Neural cell (in vitro differentiated cells): ENCODE measurements at regions not wholly inside any gene's neighbourhood (a gene's known extent, or its start where the extent isn't known, plus 50 kb on each side); places are given as distances from the start of the nearest gene placed in this dataset.

Experiments used
- H2AFZ ChIP-seq: fragments of 200-600, 300-800 bp; sonication (generic), shearing (Covaris generic); 2 replicates; pipeline ENCODE4 v1.6.0; 2014; ENCODE audit warnings: low read depth, mild to moderate bottlenecking, antibody characterized with exemption, low read length, moderate library complexity
- H3F3A ChIP-seq: fragments of 200-600 bp; shearing (Covaris generic); 2 replicates; pipeline ENCODE4 v1.6.1; 2016; ENCODE audit warnings: mild to moderate bottlenecking, moderate library complexity, mixed read lengths, antibody characterized with exemption, low read length; ENCODE audit not compliant: insufficient read depth, poor library complexity, severe bottlenecking
- H3K27ac ChIP-seq: fragments of 200-600, 300-800 bp; sonication (generic), shearing (Covaris generic); 2 replicates; pipeline ENCODE4 v1.5.1; 2014; ENCODE audit warnings: mild to moderate bottlenecking, low read length, moderate library complexity
- H3K27me3 ChIP-seq: fragments of 300-800, 200-600 bp; sonication (generic), shearing (Covaris generic); 2 replicates; pipeline ENCODE4 v1.6.0; 2014; ENCODE audit warnings: mild to moderate bottlenecking, low read depth, low read length, moderate library complexity; ENCODE audit not compliant: insufficient read depth
- H3K36me3 ChIP-seq: fragments of 300-800, 200-600 bp; sonication (generic), shearing (Covaris generic); 2 replicates; pipeline ENCODE4 v1.5.1; 2014; ENCODE audit warnings: mild to moderate bottlenecking, antibody characterized with exemption, low read length, moderate library complexity; ENCODE audit not compliant: insufficient read depth
- H3K4me2 ChIP-seq: fragments of 300-800, 200-600 bp; sonication (generic), shearing (Covaris generic); 2 replicates; pipeline ENCODE4 v1.6.0; 2014; ENCODE audit warnings: mild to moderate bottlenecking, low read length
- H3K4me3 ChIP-seq: fragments of 300-800, 200-600 bp; sonication (generic), shearing (Covaris generic); 2 replicates; pipeline ENCODE4 v1.5.1; 2014; ENCODE audit warnings: mild to moderate bottlenecking, low read length, moderate library complexity
- H3K79me2 ChIP-seq: fragments of 200-600 bp; shearing (Covaris generic); replicated peaks from 2 replicates; pipeline ENCODE4 v1.6.0; 2014; ENCODE audit warnings: mild to moderate bottlenecking, low read length, moderate library complexity; ENCODE audit not compliant: insufficient read depth
- H3K9ac ChIP-seq: fragments of 300-800, 200-600 bp; sonication (generic), shearing (Covaris generic); 2 replicates; pipeline ENCODE4 v1.6.1; 2016; ENCODE audit warnings: mild to moderate bottlenecking, low read length, mixed read lengths
- H3K9me2 ChIP-seq: fragments of 200-600 bp; shearing (Covaris generic); 2 replicates; pipeline ENCODE4 v1.6.1; 2016; ENCODE audit warnings: mild to moderate bottlenecking, low read length, mixed read lengths; ENCODE audit not compliant: insufficient read depth
- H3K9me3 ChIP-seq: fragments of 200-600, 300-800 bp; sonication (generic), shearing (Covaris generic); 2 replicates; pipeline ENCODE4 v1.6.1; 2016; ENCODE audit warnings: mild to moderate bottlenecking, mixed run types, low read length, moderate library complexity, mixed read lengths
- H4K20me1 ChIP-seq: fragments of 200-600 bp; shearing (Covaris generic); 2 replicates; pipeline ENCODE4 v1.6.1; 2016; ENCODE audit warnings: mild to moderate bottlenecking, mixed run types; ENCODE audit not compliant: insufficient read depth
- CTCF ChIP-seq: fragments of 450-650 bp; IDR thresholded peaks from 2 replicates; pipeline ENCODE4 v1.5.1; 2014; ENCODE audit warnings: antibody characterized with exemption, mild to moderate bottlenecking, moderate library complexity; ENCODE audit not compliant: poor library complexity, severe bottlenecking
- EP300 ChIP-seq: fragments of 450-650 bp; conservative IDR thresholded peaks from 2 replicates; pipeline ENCODE4 v1.6.1; 2014; ENCODE audit warnings: antibody characterized with exemption, mild to moderate bottlenecking, moderate library complexity; ENCODE audit not compliant: poor library complexity, severe bottlenecking
- EZH2 ChIP-seq: fragments of 200-600, 300-800 bp; shearing (Covaris generic), sonication (generic); IDR thresholded peaks from 2 replicates; pipeline ENCODE4 v1.6.1; 2014; ENCODE audit warnings: antibody characterized with exemption, low read length, borderline replicate concordance, mild to moderate bottlenecking; ENCODE audit not compliant: insufficient read depth, poor library complexity, severe bottlenecking
- MXI1 ChIP-seq: fragments of 450-650 bp; conservative IDR thresholded peaks from 2 replicates; pipeline ENCODE4 v1.6.1; 2014; ENCODE audit warnings: antibody characterized with exemption, mild to moderate bottlenecking; ENCODE audit not compliant: poor library complexity, severe bottlenecking
- POLR2AphosphoS5 ChIP-seq: IDR thresholded peaks from 2 replicates; pipeline ENCODE4 v1.6.1; 2012
- RAD21 ChIP-seq: fragments of 450-650 bp; conservative IDR thresholded peaks from 2 replicates; pipeline ENCODE4 v1.6.1; 2014; ENCODE audit warnings: antibody characterized with exemption, mild to moderate bottlenecking, moderate library complexity
- REST ChIP-seq: IDR thresholded peaks from 2 replicates; pipeline ENCODE4 v1.6.1; 2012; ENCODE audit warnings: borderline replicate concordance
- SMC3 ChIP-seq: fragments of 450-650 bp; conservative IDR thresholded peaks from 2 replicates; pipeline ENCODE4 v1.6.1; 2014; ENCODE audit warnings: antibody characterized with exemption, mild to moderate bottlenecking, moderate library complexity; ENCODE audit not compliant: poor library complexity
- TAF1 ChIP-seq: IDR thresholded peaks from 2 replicates; pipeline ENCODE4 v1.6.1; 2012; ENCODE audit warnings: low read depth

- Histone ChIP-seq H3K9me2 (no peaks in the 10 kb centered on the region), H3K36me3 (no peaks in the 10 kb centered on the region), H3K9me3 (no peaks in the 10 kb centered on the region), H4K20me1 (no peaks in the 10 kb centered on the region), H3K27me3 (peaks cover 35% of the 10 kb centered on the region), H3F3A (no peaks in the 10 kb centered on the region), H3K9ac (no peak overlapping the region), H3K27ac (no peak overlapping the region), H3K79me2 (no peaks in the 10 kb centered on the region), H3K4me2 (no peak overlapping the region), H3K4me3 (no peak overlapping the region), H2AFZ (no peak overlapping the region)
- TF ChIP-seq POLR2AphosphoS5 = no peak
- no peak for TF ChIP-seq EZH2
- TF ChIP-seq MXI1 = no peak
- no peak for TF ChIP-seq SMC3
- TF ChIP-seq EP300 = no peak
- no peak for TF ChIP-seq CTCF
- TF ChIP-seq RAD21 = no peak
- no peak for TF ChIP-seq REST
- no peak for TF ChIP-seq TAF1
These were observed 510.2 kb downstream of the METTL15 start for GRCh38 chr11:28618416-28618815.

- H3K36me3 ChIP-seq = no peaks in the 10 kb centered on the region
- no peaks in the 10 kb centered on the region for H3K9me2 ChIP-seq
- H3F3A ChIP-seq = no peaks in the 10 kb centered on the region
- no peak overlapping the region for H2AFZ ChIP-seq
- no peak overlapping the region for H3K27ac ChIP-seq
- H3K9ac ChIP-seq = no peak overlapping the region
- TF ChIP-seq POLR2AphosphoS5 (no peak), EP300 (no peak), REST (no peak), TAF1 (no peak), CTCF (no peak), RAD21 (no peak), MXI1 (no peak), EZH2 (no peak), SMC3 (no peak)
- H4K20me1 ChIP-seq = no peaks in the 10 kb centered on the region
- no peak overlapping the region for H3K4me3 ChIP-seq
- H3K4me2 ChIP-seq = no peak overlapping the region
- peaks cover 25% of the 10 kb centered on the region for H3K27me3 ChIP-seq
- H3K9me3 ChIP-seq = no peaks in the 10 kb centered on the region
- H3K79me2 ChIP-seq = no peaks in the 10 kb centered on the region
These were observed 508.2 kb downstream of the METTL15 start for GRCh38 chr11:28616160-28616965.
